IPS-18a (cell line): ENCODE measurements at regions not wholly inside any gene's neighbourhood (a gene's known extent, or its start where the extent isn't known, plus 50 kb on each side); places are given as distances from the start of the nearest gene placed in this dataset.
"Not testable (repeated sequence)": the region's sequence is repeated elsewhere in the genome, so short reads cannot be mapped to it uniquely, and the experiment has no call there.

Experiments used
- H3K27ac ChIP-seq: one replicate; pipeline ENCODE4 v1.5.1; 2013; ENCODE audit warnings: low read length
- H3K27me3 ChIP-seq: one replicate; pipeline ENCODE4 v1.6.1; 2013; ENCODE audit warnings: mild to moderate bottlenecking, low read length; ENCODE audit not compliant: control insufficient read depth, insufficient read depth
- H3K36me3 ChIP-seq: one replicate; pipeline ENCODE4 v1.6.1; 2013; ENCODE audit warnings: low read depth, low read length; ENCODE audit not compliant: control insufficient read depth
- H3K4me1 ChIP-seq: one replicate; pipeline ENCODE4 v1.6.1; 2013; ENCODE audit warnings: low read depth, low read length; ENCODE audit not compliant: control insufficient read depth
- H3K4me3 ChIP-seq: one replicate; pipeline ENCODE4 v1.5.1; 2013; ENCODE audit warnings: low read length
- H3K9ac ChIP-seq: one replicate; pipeline ENCODE4 v1.6.1; 2013; ENCODE audit warnings: mild to moderate bottlenecking, low read length, moderate library complexity
- H3K9me3 ChIP-seq: one replicate; pipeline ENCODE4 v1.6.1; 2013; ENCODE audit warnings: low read depth, low read length; ENCODE audit not compliant: control insufficient read depth

DNA sequence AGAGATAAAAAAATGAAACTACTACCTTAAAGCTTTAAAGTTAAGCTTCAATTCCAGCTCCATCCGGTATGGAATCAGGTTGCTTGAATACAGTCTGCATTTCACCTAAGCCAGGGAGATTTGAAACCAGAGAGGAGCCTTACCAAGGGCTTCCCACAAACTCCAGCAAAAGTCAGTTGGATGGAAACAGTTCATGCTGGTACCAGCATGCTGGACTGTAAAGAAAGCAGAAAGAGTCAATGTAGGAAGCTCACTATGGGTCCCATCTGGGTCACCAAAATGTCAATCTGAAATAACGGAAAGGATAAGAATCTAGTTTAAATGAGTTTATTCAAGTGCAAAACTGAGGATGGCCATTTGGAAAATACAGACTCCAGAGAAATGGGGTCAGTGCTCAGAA lies 65.3 kb downstream of the CDO1 start:
- Histone ChIP-seq H3K27ac (no peak overlapping the region), H3K36me3 (no peaks in the 10 kb centered on the region)

DNA sequence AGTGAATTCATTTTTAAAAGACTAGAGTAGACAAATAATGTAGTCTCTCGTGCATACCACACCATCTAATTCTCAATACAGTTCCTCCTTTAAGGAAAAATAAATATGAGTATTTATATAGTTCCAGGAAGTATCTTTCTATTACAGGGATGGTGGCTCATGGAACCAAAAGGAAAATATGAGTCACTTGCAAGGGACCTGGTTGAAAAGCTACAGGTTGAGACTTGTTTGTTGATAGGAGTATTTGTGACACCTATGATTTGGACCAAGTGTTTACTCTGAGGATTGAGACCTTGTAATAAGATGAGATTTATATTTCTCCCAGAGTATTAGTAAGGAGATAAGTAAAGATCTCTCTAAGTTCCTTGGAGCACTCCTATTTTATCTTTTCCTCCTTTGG lies 67.4 kb downstream of the CDO1 start:
- Histone ChIP-seq H3K9ac (no peak overlapping the region), H3K9me3 (no peaks in the 10 kb centered on the region), H3K36me3 (no peaks in the 10 kb centered on the region), H3K4me3 (no peak overlapping the region), H3K4me1 (peaks cover 6% of the 10 kb centered on the region), H3K27ac (no peak overlapping the region), H3K27me3 (no peaks in the 10 kb centered on the region)

More for the DNA sequence above, 65.3 kb downstream of the CDO1 start:
- peaks cover 6% of the 10 kb centered on the region for H3K4me1 ChIP-seq
- H3K27me3 ChIP-seq, result no peaks in the 10 kb centered on the region
- H3K9ac ChIP-seq, result no peak overlapping the region
- no peak overlapping the region for H3K4me3 ChIP-seq
- H3K9me3 ChIP-seq, result no peaks in the 10 kb centered on the region

DNA sequence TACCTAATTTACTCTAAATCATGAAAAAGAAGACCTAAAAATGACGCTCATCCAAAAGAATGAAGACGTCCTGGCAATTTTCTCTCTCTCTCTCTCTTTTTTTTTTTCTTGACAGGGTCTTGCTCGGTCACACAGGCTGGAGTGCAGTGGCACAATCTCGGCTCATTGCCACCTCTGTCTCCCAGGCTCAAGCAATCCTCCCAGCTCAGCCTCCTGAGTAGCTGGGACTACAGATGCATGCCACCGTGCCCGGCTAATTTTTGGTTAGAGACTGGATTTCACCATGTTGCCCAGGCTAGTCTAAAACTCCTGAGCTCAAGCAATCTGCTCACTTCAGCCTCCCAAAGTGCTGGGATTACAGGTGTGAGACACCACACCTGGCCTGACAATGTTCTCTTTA lies 77.2 kb downstream of the CDO1 start:
- not testable (repeated sequence) for H3K9ac ChIP-seq, H3K27me3 ChIP-seq, H3K36me3 ChIP-seq, H3K9me3 ChIP-seq, H3K4me3 ChIP-seq, H3K27ac ChIP-seq
- H3K4me1 ChIP-seq, result peaks cover 39% of the 10 kb centered on the region

DNA sequence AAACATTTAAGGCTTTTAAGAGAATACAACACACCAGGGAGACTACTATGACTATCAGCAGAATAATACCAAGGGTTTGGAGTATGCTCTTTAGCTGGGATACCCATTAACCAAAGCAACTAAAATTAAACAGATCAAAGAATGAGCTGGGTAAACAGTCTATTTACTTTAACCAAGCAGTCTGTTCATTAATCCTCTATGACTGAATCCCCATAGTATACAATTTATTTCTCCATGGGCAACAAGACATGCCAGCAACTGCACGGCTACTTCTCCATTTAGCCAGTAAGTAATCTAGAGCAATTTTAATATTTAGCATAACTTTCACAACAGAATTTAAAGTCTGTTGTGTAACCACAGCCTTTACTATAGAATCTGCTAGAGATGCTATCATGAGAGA lies 77.6 kb downstream of the CDO1 start:
- Histone ChIP-seq H3K4me3 (no peak overlapping the region), H3K9me3 (no peaks in the 10 kb centered on the region), H3K36me3 (no peaks in the 10 kb centered on the region), H3K9ac (no peak overlapping the region), H3K27ac (no peak overlapping the region), H3K4me1 (peaks cover 39% of the 10 kb centered on the region), H3K27me3 (no peaks in the 10 kb centered on the region)

DNA sequence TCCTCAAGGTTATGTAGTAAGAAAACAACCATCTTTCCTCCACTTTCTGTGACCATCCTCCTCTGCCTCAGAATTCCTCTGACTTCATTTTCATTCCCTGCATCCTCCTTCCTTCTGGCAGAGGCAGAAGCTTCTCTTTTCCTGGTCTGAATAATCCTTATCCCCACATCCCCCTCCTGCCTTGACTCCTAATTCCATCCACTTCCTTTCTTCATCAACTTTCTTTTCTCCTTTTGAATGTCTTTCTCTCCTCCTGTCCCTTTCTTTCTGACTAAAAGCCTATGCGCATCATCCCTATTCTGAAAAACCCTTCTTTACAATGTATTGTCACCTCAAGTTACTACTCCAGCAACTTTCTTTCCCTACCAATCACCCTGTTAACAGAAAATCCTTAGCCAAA lies 79.0 kb downstream of the CDO1 start:
- H3K9ac ChIP-seq, result peak overlapping the region; percentile 23
- peaks cover 48% of the 10 kb centered on the region for H3K4me1 ChIP-seq
- no peaks in the 10 kb centered on the region for H3K36me3 ChIP-seq
- H3K27me3 ChIP-seq, result no peaks in the 10 kb centered on the region
- no peak overlapping the region for H3K27ac ChIP-seq
- peak overlapping the region; percentile 11 for H3K4me3 ChIP-seq
- H3K9me3 ChIP-seq, result no peaks in the 10 kb centered on the region

DNA sequence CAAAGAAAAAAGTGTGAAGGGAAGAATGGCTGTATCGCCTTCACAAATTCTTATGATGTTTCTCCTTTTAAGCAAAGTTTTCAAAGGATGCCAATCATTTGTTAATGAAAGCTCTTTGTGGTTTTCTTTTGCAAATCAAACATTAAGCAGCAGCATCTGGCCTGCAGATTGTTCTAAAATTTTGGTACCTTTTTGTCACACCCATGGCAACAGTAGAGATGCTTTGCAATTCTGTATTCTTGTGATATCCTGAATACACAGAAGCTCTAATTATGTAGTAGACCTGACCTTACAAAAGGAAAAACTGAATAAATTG lies 79.8 kb downstream of the CDO1 start:
- Histone ChIP-seq H3K27me3 (no peaks in the 10 kb centered on the region), H3K4me3 (no peak overlapping the region), H3K9me3 (no peaks in the 10 kb centered on the region), H3K36me3 (no peaks in the 10 kb centered on the region), H3K9ac (no peak overlapping the region), H3K27ac (no peak overlapping the region), H3K4me1 (peaks cover 48% of the 10 kb centered on the region)

DNA sequence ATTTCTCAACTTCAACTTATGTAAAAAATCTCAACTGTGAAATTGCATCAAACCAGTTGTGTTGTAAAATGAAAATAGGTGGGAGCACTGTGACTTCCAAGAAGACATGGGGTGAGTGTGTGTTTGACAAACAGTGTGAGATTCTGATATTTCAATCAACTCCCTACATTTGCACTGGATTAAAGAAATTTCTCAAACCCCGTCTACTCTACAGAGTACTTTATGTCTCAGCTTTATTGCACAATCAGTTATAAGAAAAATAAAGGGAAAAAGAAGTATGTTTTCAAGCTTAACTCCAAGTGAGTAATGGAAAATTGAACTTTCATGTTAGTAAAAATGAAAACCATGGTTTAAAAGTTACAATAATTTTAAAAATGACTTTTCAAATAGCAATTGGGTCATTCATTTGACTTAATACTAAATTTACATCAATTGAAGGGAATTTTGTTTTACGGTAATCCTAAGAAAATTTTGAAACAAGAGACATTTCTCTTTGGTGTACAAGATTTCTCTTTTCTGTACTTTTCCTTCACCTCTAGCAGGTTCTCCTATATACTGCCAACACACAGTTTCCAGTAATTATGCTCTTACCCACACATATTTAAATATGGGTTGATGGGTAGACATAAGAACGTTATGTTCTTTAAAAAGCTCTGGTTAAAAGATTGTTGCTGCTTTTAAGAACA lies 80.3 kb downstream of the CDO1 start:
- Histone ChIP-seq H3K27ac (peak overlapping the region; percentile 51), H3K9ac (no peak overlapping the region), H3K27me3 (no peaks in the 10 kb centered on the region), H3K36me3 (no peaks in the 10 kb centered on the region), H3K4me1 (peaks cover 48% of the 10 kb centered on the region), H3K4me3 (no peak overlapping the region), H3K9me3 (no peaks in the 10 kb centered on the region)

DNA sequence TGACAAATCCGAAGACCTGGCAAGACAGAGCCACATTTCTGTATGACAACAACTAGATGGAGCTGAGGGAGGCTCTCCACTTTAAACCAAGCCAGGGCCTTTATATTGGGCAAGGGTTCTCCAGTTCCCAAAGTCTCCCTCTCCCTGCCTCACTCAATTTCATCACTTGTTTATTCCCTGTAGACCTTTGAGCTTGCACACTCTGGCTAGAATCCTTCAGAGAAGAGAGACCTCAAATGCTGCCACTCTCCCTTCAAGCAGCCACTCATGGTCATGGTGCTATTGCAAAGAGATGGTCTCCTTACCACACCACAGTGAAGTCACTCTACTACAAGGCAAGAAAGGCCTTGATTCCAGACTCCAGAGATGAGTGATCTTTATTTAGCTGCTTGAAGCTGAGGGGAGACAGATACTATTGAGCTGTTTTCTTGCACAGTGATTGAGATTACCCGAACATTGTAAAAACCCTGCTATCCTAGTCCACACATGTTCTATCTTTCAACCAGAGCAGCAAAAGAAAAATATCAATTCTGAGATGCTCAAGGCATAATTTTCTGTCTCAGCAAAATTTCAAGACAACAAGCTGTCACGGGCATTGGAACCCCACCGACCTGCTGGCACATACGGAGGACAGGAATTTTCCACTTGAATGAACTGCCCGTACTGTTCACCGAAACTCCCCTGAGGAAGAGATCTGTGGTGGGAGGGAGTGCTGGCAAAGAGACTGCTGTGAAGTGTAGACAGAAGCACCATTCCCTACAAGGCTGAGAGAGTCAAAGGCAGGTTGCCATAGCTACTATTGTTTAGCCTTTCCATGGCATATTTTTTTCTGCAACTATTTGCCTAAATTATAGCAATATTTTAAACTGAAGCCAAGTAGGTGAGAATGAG lies 81.1 kb downstream of the CDO1 start:
- H3K36me3 ChIP-seq, result no peaks in the 10 kb centered on the region
- H3K27me3 ChIP-seq, result no peaks in the 10 kb centered on the region
- peak overlapping the region; percentile 51 for H3K27ac ChIP-seq
- no peaks in the 10 kb centered on the region for H3K9me3 ChIP-seq
- H3K9ac ChIP-seq, result no peak overlapping the region
- H3K4me3 ChIP-seq, result peak overlapping the region; percentile 14
- peaks cover 48% of the 10 kb centered on the region for H3K4me1 ChIP-seq

DNA sequence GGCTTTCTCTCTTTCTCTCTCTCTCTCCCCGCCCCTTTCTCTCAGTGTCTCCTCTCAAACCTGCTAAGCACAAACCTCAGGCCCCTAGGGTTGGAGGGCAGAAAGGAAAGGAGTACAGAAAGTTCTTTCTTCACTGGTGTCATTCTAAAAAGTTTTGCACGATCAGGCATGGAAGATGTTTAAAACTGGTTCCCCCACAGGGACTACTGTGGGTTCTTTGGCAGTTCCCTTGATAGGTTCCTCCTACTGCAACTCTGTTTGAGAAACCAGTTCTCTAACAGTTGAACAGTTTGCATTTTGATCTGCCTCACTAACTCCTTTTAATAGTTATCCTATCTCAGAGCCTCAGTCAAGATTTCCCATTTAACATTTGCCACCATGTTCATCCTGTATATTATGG lies 82.9 kb downstream of the CDO1 start:
- H3K4me1 ChIP-seq, result peaks cover 47% of the 10 kb centered on the region

DNA sequence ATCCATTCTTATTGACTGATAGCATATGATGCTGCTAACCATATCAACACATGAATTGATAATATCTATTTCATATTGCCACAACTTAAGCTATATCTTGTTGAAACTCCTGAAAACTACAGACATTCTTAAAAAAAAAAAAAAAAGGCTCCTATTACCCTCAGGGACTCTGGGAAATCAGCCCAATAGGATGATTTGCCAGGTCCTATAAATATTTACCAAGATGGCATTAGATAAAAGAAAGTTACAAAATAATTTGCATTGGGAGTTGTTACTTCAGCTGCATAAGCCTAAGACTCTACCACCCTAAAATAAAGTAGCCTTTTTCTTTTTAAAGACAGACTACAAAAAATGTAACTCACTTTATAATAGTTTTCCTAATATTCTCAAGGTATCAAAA lies 84.4 kb downstream of the CDO1 start:
- Histone ChIP-seq H3K27me3 (no peaks in the 10 kb centered on the region), H3K9me3 (no peaks in the 10 kb centered on the region), H3K9ac (no peak overlapping the region), H3K27ac (no peak overlapping the region), H3K4me1 (peaks cover 31% of the 10 kb centered on the region), H3K36me3 (no peaks in the 10 kb centered on the region), H3K4me3 (no peak overlapping the region)

More for the DNA sequence above, 82.9 kb downstream of the CDO1 start:
- Histone ChIP-seq H3K9ac (no peak overlapping the region), H3K27me3 (no peaks in the 10 kb centered on the region), H3K4me3 (no peak overlapping the region), H3K36me3 (no peaks in the 10 kb centered on the region), H3K9me3 (no peaks in the 10 kb centered on the region), H3K27ac (no peak overlapping the region)

DNA sequence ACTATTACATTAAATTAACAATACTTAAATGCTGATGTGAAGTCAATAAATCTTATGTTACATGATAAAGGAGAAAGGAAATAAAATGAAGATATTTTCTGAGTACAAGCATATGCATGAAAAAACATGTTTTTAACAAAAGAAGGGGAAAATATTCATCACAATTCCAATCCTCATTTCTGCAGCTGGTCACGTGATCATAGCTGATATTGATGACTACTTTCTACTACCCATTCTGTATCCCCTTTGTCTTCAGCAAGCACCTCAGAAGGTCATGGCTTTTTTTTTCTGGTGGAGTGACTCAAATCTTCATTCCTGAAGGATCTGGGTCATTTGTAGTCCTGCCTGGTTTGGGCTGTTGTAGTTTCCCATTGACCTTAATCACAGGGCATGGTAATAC lies 90.9 kb downstream of the CDO1 start:
- Histone ChIP-seq H3K9ac (no peak overlapping the region), H3K4me1 (no peaks in the 10 kb centered on the region), H3K27me3 (no peaks in the 10 kb centered on the region), H3K9me3 (no peaks in the 10 kb centered on the region), H3K4me3 (no peak overlapping the region), H3K27ac (no peak overlapping the region), H3K36me3 (no peaks in the 10 kb centered on the region)

DNA sequence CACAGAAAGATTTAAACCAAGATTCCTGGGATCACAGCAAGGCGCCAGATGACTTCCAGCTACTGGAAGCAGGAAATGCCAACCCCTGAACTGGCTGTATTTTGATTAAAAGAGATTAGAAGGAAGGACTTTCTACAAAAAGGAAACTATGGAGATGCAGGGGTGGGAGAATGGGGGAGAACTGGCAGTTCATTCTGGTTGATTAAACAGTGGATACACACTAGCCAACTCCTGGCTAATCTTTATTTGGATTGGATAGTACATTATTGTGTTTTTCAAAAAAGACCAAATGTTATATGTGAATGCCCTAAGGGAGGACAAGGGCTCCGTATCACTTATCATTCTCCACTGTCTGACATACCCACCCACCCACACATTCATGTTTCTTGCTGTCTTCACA lies 93.2 kb downstream of the CDO1 start:
- no peaks in the 10 kb centered on the region for H3K9me3 ChIP-seq
- no peak overlapping the region for H3K9ac ChIP-seq
- H3K27ac ChIP-seq, result no peak overlapping the region
- no peaks in the 10 kb centered on the region for H3K4me1 ChIP-seq
- no peaks in the 10 kb centered on the region for H3K36me3 ChIP-seq
- no peaks in the 10 kb centered on the region for H3K27me3 ChIP-seq
- no peak overlapping the region for H3K4me3 ChIP-seq
